ENCODE measurements at regions not wholly inside any gene's neighbourhood (a gene's known extent, or its start where the extent isn't known, plus 50 kb on each side); places are given as distances from the start of the nearest gene placed in this dataset.

- intact Hi-C loops (cut with micrococcal nuclease): no loop called here
- H3K4me3 Mint-ChIP-seq: no peak overlapping the region
- no peaks in the 10 kb centered on the region for H3K4me1 Mint-ChIP-seq (ENCODE audit: low read depth)
- H3K9me3 Mint-ChIP-seq: peaks cover 7% of the 10 kb centered on the region
- peaks cover 63% of the 10 kb centered on the region for H3K27me3 Mint-ChIP-seq
- H3K36me3 Mint-ChIP-seq (ENCODE audit: low read depth): no peaks in the 10 kb centered on the region
- H3K27ac Mint-ChIP-seq: no peak overlapping the region
These were observed 140.8 kb upstream of the NFE2L3 start for GRCh38 chr7:26011039-26011696.

GRCh38 chr7:26013551-26014083, 138.4 kb upstream of the NFE2L3 start:
- H3K4me1 Mint-ChIP-seq (ENCODE audit: low read depth): no peaks in the 10 kb centered on the region
- H3K27ac Mint-ChIP-seq: no peak overlapping the region
- H3K4me3 Mint-ChIP-seq: no peak overlapping the region
- H3K27me3 Mint-ChIP-seq: peaks cover 62% of the 10 kb centered on the region
- no peaks in the 10 kb centered on the region for H3K36me3 Mint-ChIP-seq (ENCODE audit: low read depth)
- intact Hi-C loops (cut with micrococcal nuclease): no loop called here
- peaks cover 15% of the 10 kb centered on the region for H3K9me3 Mint-ChIP-seq

- Mint-ChIP-seq H3K9me3 (no peaks in the 10 kb centered on the region), H3K4me1 (ENCODE audit: low read depth) (no peaks in the 10 kb centered on the region), H3K36me3 (ENCODE audit: low read depth) (no peaks in the 10 kb centered on the region), H3K27ac (no peak overlapping the region), H3K27me3 (peaks cover 38% of the 10 kb centered on the region), H3K4me3 (no peak overlapping the region)
- intact Hi-C loops (cut with micrococcal nuclease): no loop called here
These were observed 129.0 kb upstream of the NFE2L3 start for GRCh38 chr7:26022982-26023381.

GRCh38 chr7:26029911-26030310, 122.1 kb upstream of the NFE2L3 start:
- intact Hi-C loops (cut with micrococcal nuclease): no loop called here
- peaks cover 33% of the 10 kb centered on the region for H3K27me3 Mint-ChIP-seq
- H3K36me3 Mint-ChIP-seq (ENCODE audit: low read depth): no peaks in the 10 kb centered on the region
- H3K9me3 Mint-ChIP-seq: no peaks in the 10 kb centered on the region
- H3K4me3 Mint-ChIP-seq: no peak overlapping the region
- no peaks in the 10 kb centered on the region for H3K4me1 Mint-ChIP-seq (ENCODE audit: low read depth)
- H3K27ac Mint-ChIP-seq: no peak overlapping the region

- H3K4me1 Mint-ChIP-seq (ENCODE audit: low read depth): peaks cover 6% of the 10 kb centered on the region
- H3K27me3 Mint-ChIP-seq: peaks cover 35% of the 10 kb centered on the region
- H3K4me3 Mint-ChIP-seq: no peak overlapping the region
- H3K36me3 Mint-ChIP-seq (ENCODE audit: low read depth): no peaks in the 10 kb centered on the region
- no peaks in the 10 kb centered on the region for H3K9me3 Mint-ChIP-seq
- intact Hi-C loops (cut with micrococcal nuclease): no loop called here
- H3K27ac Mint-ChIP-seq: no peak overlapping the region
These were observed 117.6 kb upstream of the NFE2L3 start for GRCh38 chr7:26034391-26034790.

GRCh38 chr7:26035552-26035951, 116.4 kb upstream of the NFE2L3 start:
- Mint-ChIP-seq H3K9me3 (no peaks in the 10 kb centered on the region), H3K36me3 (ENCODE audit: low read depth) (no peaks in the 10 kb centered on the region), H3K27ac (no peak overlapping the region), H3K27me3 (peaks cover 47% of the 10 kb centered on the region), H3K4me1 (ENCODE audit: low read depth) (peaks cover 6% of the 10 kb centered on the region), H3K4me3 (no peak overlapping the region)
- intact Hi-C loops (cut with micrococcal nuclease): no loop called here

GRCh38 chr7:26036092-26036491, 115.9 kb upstream of the NFE2L3 start:
- Mint-ChIP-seq H3K27me3 (peaks cover 49% of the 10 kb centered on the region), H3K36me3 (ENCODE audit: low read depth) (no peaks in the 10 kb centered on the region), H3K9me3 (no peaks in the 10 kb centered on the region), H3K27ac (no peak overlapping the region), H3K4me3 (no peak overlapping the region), H3K4me1 (ENCODE audit: low read depth) (peaks cover 6% of the 10 kb centered on the region)
- intact Hi-C loops (cut with micrococcal nuclease): no loop called here

- Mint-ChIP-seq H3K27me3 (peaks cover 47% of the 10 kb centered on the region), H3K4me1 (ENCODE audit: low read depth) (peaks cover 10% of the 10 kb centered on the region), H3K36me3 (ENCODE audit: low read depth) (no peaks in the 10 kb centered on the region), H3K9me3 (no peaks in the 10 kb centered on the region), H3K27ac (no peak overlapping the region), H3K4me3 (no peak overlapping the region)
- intact Hi-C loops (cut with micrococcal nuclease): no loop called here
These were observed 113.6 kb upstream of the NFE2L3 start for GRCh38 chr7:26038201-26038990.

- H3K27ac Mint-ChIP-seq: no peak overlapping the region
- no peaks in the 10 kb centered on the region for H3K9me3 Mint-ChIP-seq
- H3K27me3 Mint-ChIP-seq: peaks cover 62% of the 10 kb centered on the region
- peaks cover 22% of the 10 kb centered on the region for H3K4me1 Mint-ChIP-seq (ENCODE audit: low read depth)
- H3K36me3 Mint-ChIP-seq (ENCODE audit: low read depth): no peaks in the 10 kb centered on the region
- no peak overlapping the region for H3K4me3 Mint-ChIP-seq
- intact Hi-C loops (cut with micrococcal nuclease): no loop called here
These were observed 111.9 kb upstream of the NFE2L3 start for GRCh38 chr7:26040085-26040484.

GRCh38 chr7:26042237-26042636, 109.8 kb upstream of the NFE2L3 start:
- Mint-ChIP-seq H3K36me3 (ENCODE audit: low read depth) (no peaks in the 10 kb centered on the region), H3K27me3 (peaks cover 69% of the 10 kb centered on the region)
- intact Hi-C loops (cut with micrococcal nuclease): no loop called here

GRCh38 chr7:26043801-26044200, 108.2 kb upstream of the NFE2L3 start:
- H3K27ac Mint-ChIP-seq: no peak overlapping the region
- H3K4me1 Mint-ChIP-seq (ENCODE audit: low read depth): peaks cover 17% of the 10 kb centered on the region
- H3K27me3 Mint-ChIP-seq: peaks cover 58% of the 10 kb centered on the region

More at GRCh38 chr7:26042237-26042636, 109.8 kb upstream of the NFE2L3 start:
- Mint-ChIP-seq H3K4me3 (no peak overlapping the region), H3K4me1 (ENCODE audit: low read depth) (peaks cover 17% of the 10 kb centered on the region), H3K9me3 (no peaks in the 10 kb centered on the region), H3K27ac (no peak overlapping the region)

GRCh38 chr7:26044320-26044719, 107.7 kb upstream of the NFE2L3 start:
- Mint-ChIP-seq H3K4me1 (ENCODE audit: low read depth) (peaks cover 17% of the 10 kb centered on the region), H3K27me3 (peaks cover 55% of the 10 kb centered on the region), H3K36me3 (ENCODE audit: low read depth) (no peaks in the 10 kb centered on the region), H3K4me3 (no peak overlapping the region), H3K27ac (no peak overlapping the region), H3K9me3 (no peaks in the 10 kb centered on the region)
- intact Hi-C loops (cut with micrococcal nuclease): no loop called here

More at GRCh38 chr7:26043801-26044200, 108.2 kb upstream of the NFE2L3 start:
- no peak overlapping the region for H3K4me3 Mint-ChIP-seq
- intact Hi-C loops (cut with micrococcal nuclease): no loop called here
- H3K9me3 Mint-ChIP-seq: no peaks in the 10 kb centered on the region
- no peaks in the 10 kb centered on the region for H3K36me3 Mint-ChIP-seq (ENCODE audit: low read depth)

GRCh38 chr7:26046150-26046549, 105.8 kb upstream of the NFE2L3 start:
- intact Hi-C loops (cut with micrococcal nuclease): no loop called here
- Mint-ChIP-seq H3K27me3 (peaks cover 41% of the 10 kb centered on the region), H3K27ac (no peak overlapping the region)

GRCh38 chr7:26046878-26047277, 105.1 kb upstream of the NFE2L3 start:
- H3K27ac Mint-ChIP-seq: no peak overlapping the region
- H3K36me3 Mint-ChIP-seq (ENCODE audit: low read depth): no peaks in the 10 kb centered on the region
- intact Hi-C loops (cut with micrococcal nuclease): no loop called here
- no peak overlapping the region for H3K4me3 Mint-ChIP-seq
- peaks cover 31% of the 10 kb centered on the region for H3K4me1 Mint-ChIP-seq (ENCODE audit: low read depth)
- H3K27me3 Mint-ChIP-seq: peaks cover 36% of the 10 kb centered on the region
- H3K9me3 Mint-ChIP-seq: no peaks in the 10 kb centered on the region

More at GRCh38 chr7:26046150-26046549, 105.8 kb upstream of the NFE2L3 start:
- Mint-ChIP-seq H3K4me3 (no peak overlapping the region), H3K9me3 (no peaks in the 10 kb centered on the region), H3K4me1 (ENCODE audit: low read depth) (peaks cover 26% of the 10 kb centered on the region), H3K36me3 (ENCODE audit: low read depth) (no peaks in the 10 kb centered on the region)

Data from dendritic cell treated with granulocyte-macrophage colony-stimulating factor and Interleukin-4, amounts not matched to agents 40 ng/mL and 50 ng/mL, for 4 days (primary cell).